ENCODE measurements at regions not wholly inside any gene's neighbourhood (a gene's known extent, or its start where the extent isn't known, plus 50 kb on each side); places are given as distances from the start of the nearest gene placed in this dataset.

DNA sequence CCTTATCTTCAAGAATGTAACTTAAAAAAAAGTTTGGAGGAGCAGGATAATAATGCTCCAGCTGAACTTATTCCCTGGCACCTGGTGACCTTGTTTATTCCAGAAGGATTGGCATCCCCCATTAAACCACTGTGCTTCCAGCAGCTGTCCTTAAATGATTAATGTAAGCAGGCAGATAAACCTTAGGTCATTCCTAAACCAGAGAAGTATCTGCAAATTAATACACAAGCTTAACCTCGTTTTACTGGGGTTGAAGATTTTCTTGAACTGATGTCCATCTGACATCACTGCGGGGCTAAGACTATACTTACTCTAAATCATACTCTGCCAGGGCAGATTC is 116.1 kb upstream of the PALS2 start:
- DNase-seq (no peak), ATAC-seq (replicated peaks) (no peak)
- no peaks in the 10 kb centered on the region for H3K9me3 Mint-ChIP-seq
- no peak overlapping the region for H3K27ac Mint-ChIP-seq
- peaks cover 8 to 13% of the 10 kb centered on the region in 2 donors for H3K27me3 Mint-ChIP-seq
- H3K4me1 Mint-ChIP-seq = peaks cover 5 to 8% of the 10 kb centered on the region in 2 donors
- H3K4me3 Mint-ChIP-seq = no peak overlapping the region
- no peaks in the 10 kb centered on the region for H3K36me3 Mint-ChIP-seq

DNA sequence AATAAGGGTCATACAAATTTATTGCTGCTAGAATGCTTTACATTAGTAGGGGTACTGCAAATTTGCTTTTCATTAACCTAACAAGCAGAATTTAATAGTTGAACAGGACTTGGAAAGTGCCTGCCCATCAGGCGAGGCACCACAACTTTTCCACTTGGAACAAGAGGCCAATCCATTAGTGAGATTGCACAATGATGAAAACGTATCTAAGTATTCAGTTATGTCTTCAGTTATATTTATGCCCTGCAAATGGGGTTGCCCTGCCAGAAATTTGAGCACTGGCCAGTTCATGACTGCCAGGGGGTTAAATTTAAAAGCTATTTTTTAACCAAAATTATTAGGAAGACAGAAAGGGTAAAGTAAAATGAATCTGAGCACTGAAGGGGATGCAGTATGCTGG is 111.1 kb upstream of the PALS2 start:
- Mint-ChIP-seq H3K27ac (no peak overlapping the region), H3K36me3 (no peaks in the 10 kb centered on the region), H3K9me3 (no peaks in the 10 kb centered on the region), H3K4me3 (no peak overlapping the region), H3K27me3 (peaks cover 0 to 6% of the 10 kb centered on the region in 2 donors), H3K4me1 (no peaks in the 10 kb centered on the region)
- no peak for DNase-seq
- ATAC-seq (replicated peaks) = no peak

DNA sequence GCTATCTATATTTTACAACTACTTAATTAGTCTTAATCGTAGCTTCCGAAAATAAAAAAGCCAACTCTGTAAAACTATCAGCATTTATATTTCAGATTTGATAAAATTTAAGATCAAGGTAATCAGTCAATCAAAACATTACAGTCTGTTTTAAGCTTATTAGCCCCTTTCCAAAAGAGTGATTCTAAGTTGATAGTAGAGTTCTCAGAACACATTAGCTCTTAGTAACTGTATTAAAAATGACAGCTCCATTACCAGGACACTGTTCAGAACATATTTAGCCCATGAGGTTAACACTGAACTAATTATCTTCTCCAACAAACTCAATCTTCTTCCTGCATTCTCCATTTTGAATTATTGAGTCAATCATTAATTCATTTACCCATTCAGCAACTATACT is 110.3 kb upstream of the PALS2 start:
- ATAC-seq (replicated peaks) (no peak), DNase-seq (no peak)
- H3K27ac Mint-ChIP-seq = no peak overlapping the region
- H3K27me3 Mint-ChIP-seq = no peaks in the 10 kb centered on the region
- no peaks in the 10 kb centered on the region for H3K9me3 Mint-ChIP-seq
- H3K4me3 Mint-ChIP-seq = no peak overlapping the region
- H3K4me1 Mint-ChIP-seq = no peaks in the 10 kb centered on the region
- no peaks in the 10 kb centered on the region for H3K36me3 Mint-ChIP-seq

DNA sequence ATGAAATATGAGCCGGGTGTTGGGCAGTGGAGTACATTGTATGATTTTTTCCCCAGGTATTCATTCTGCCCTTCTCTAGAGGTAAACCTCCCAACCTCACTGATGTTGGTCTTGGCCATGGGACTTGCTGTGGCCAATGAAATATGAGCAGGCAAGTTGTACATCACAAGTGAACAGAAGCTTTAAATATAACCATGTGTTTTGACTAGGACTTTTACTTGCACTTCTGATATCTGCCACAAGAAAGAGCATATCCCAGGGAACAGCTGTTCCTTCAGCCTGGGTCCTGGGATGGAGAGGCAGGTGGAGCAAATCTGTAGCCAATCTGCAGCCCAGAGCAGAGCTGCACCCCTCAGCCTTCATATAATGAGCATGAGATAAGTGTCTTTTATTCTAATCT is 109.8 kb upstream of the PALS2 start:
- no peak for ATAC-seq (replicated peaks)

DNA sequence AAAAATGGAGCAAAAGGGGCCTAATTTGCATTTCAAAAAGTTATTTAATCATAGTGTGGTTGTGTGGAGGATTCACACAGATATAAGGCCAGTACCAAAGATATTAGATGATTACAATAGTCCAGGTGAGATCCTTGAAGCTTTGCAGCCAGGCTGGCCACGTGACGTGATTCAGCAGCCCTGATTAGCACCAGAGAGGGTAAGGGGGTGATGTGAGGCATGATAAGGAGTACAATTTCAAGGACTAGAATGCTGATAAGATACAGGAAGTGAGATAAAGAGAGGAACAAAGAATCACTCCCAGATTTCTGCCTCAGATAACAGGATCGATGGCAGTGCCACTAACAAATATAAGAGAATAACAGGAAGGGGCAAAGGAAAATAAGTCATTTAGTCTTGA is 108.4 kb upstream of the PALS2 start:
- ATAC-seq (replicated peaks) (no peak), DNase-seq (no peak)
- no peaks in the 10 kb centered on the region for H3K27me3 Mint-ChIP-seq
- no peaks in the 10 kb centered on the region for H3K4me1 Mint-ChIP-seq
- no peaks in the 10 kb centered on the region for H3K36me3 Mint-ChIP-seq
- no peak overlapping the region for H3K27ac Mint-ChIP-seq
- H3K9me3 Mint-ChIP-seq = no peaks in the 10 kb centered on the region
- H3K4me3 Mint-ChIP-seq = no peak overlapping the region

More for the DNA sequence above, 109.8 kb upstream of the PALS2 start:
- H3K27ac Mint-ChIP-seq = no peak overlapping the region
- H3K36me3 Mint-ChIP-seq = no peaks in the 10 kb centered on the region
- no peaks in the 10 kb centered on the region for H3K4me1 Mint-ChIP-seq
- no peaks in the 10 kb centered on the region for H3K9me3 Mint-ChIP-seq
- H3K27me3 Mint-ChIP-seq = no peaks in the 10 kb centered on the region
- no peak for DNase-seq
- H3K4me3 Mint-ChIP-seq = no peak overlapping the region

DNA sequence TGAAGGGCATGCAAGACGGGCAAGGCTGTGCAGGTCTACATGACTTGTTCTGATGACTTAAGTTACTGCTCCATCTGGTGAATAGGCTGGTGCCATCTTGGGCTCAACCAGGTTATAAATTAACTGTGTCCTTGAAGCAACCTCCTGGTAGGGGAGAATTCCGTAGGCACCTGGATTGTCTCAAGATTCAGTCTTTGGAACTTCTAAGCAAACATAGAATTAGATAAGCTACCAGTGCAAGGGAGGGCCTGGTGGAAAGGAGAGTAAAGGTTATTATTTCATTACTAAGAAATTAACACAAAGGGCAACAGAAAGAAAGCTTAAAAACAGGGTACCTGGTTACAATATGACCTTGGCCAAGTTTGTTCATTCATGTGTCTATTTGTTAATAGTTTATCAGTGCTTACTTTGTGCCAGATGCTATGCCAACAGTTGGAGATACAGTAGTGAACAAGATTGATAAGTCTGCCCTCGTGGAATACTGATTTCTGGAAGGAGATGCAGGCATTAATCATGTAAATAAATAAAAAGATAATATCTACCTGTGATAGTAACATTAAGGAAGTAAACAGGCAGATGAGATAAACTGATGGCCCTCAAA is 107.0 kb upstream of the PALS2 start:
- ATAC-seq (replicated peaks) (no peak), DNase-seq (no peak)
- no peak overlapping the region for H3K27ac Mint-ChIP-seq
- H3K4me1 Mint-ChIP-seq = no peaks in the 10 kb centered on the region
- H3K27me3 Mint-ChIP-seq = no peaks in the 10 kb centered on the region
- H3K9me3 Mint-ChIP-seq = no peaks in the 10 kb centered on the region
- H3K36me3 Mint-ChIP-seq = no peaks in the 10 kb centered on the region
- H3K4me3 Mint-ChIP-seq = no peak overlapping the region

DNA sequence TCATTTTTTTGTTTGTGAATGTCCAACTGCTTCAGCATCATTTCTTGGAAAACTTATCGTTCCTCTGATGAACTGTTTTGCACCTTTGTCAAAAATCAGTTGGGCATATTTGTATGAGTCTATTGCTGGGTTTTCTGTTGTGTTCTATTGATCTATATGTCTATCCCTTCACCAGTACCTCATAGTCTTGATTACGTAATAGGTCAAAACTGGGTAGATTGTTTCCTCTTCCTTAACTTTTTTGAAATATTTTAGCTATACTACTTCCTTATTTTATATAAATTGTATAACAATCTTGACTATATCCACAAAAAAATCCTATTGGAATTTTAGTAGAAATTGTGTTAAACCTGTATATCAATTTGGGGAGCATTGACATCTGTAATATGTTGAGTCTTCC is 104.1 kb upstream of the PALS2 start:
- H3K4me1 Mint-ChIP-seq = no peaks in the 10 kb centered on the region
- H3K9me3 Mint-ChIP-seq = no peaks in the 10 kb centered on the region
- DNase-seq (no peak), ATAC-seq (replicated peaks) (no peak)
- no peak overlapping the region for H3K4me3 Mint-ChIP-seq
- no peaks in the 10 kb centered on the region for H3K27me3 Mint-ChIP-seq
- H3K27ac Mint-ChIP-seq = no peak overlapping the region
- no peaks in the 10 kb centered on the region for H3K36me3 Mint-ChIP-seq

DNA sequence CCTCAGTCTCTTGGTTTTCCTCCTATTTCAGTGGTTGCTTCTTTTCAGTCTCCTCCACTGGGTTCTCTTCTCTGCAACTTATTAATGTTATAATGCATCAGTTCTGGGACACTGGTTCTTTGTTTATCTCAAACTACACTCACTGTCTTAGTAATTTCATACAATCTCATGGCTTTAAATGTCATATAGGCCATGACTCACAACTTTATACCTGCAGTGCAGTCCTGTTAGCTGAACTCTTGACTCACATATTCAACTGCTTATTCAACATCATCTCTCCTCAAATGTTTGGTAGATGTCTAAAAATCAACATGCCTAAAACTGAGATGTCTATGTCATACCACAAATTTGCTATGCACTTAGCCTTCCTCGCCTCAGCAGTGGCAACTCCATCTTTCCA is 101.2 kb upstream of the PALS2 start:
- no peaks in the 10 kb centered on the region for H3K4me1 Mint-ChIP-seq
- ATAC-seq (replicated peaks) (no peak), DNase-seq (no peak)
- H3K4me3 Mint-ChIP-seq = no peak overlapping the region
- H3K27ac Mint-ChIP-seq = no peak overlapping the region
- no peaks in the 10 kb centered on the region for H3K9me3 Mint-ChIP-seq
- no peaks in the 10 kb centered on the region for H3K36me3 Mint-ChIP-seq
- H3K27me3 Mint-ChIP-seq = no peaks in the 10 kb centered on the region

DNA sequence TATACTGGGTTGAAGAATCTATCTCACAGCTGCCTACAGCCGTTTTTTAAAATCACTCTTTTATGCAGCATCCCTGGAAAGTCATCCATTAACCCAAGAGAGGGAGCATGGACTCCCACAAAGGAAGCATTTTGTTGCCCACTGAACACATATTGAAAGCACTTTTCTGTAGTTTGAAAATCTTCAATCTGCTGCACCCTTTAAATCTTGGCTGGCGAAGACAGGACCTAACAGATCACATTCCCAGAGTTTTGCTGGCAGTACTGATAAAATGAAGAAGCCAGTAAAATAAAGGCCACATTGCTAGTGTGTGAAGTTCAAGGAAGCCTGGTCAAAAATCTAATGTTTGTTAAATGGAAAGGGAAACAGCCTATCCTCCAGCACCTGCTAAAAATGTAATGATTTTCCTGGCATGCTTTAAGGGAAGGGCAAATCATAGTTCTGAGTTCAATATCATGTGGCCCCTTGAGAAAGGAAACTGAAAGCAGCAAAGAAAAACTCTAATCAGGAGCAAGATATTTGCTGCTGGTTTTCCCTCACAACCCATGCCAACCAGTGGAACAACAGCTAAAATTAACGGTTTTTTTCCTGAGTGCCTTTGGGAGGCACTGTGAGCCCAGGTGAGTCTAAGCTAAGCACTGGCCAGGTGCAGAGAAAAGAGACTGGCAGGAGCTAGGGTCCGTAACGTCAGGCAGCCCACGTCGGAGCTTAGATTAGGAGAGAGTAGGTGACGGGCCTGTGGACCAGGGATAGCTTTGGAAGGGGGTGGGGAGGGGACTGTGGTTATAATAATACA is 97.9 kb upstream of the PALS2 start:
- no peak overlapping the region for H3K27ac Mint-ChIP-seq
- no peaks in the 10 kb centered on the region for H3K36me3 Mint-ChIP-seq
- H3K27me3 Mint-ChIP-seq = peaks cover 7 to 10% of the 10 kb centered on the region in 2 donors
- H3K9me3 Mint-ChIP-seq = no peaks in the 10 kb centered on the region
- no peaks in the 10 kb centered on the region for H3K4me1 Mint-ChIP-seq
- ATAC-seq (replicated peaks) (no peak), DNase-seq (no peak)
- no peak overlapping the region for H3K4me3 Mint-ChIP-seq

DNA sequence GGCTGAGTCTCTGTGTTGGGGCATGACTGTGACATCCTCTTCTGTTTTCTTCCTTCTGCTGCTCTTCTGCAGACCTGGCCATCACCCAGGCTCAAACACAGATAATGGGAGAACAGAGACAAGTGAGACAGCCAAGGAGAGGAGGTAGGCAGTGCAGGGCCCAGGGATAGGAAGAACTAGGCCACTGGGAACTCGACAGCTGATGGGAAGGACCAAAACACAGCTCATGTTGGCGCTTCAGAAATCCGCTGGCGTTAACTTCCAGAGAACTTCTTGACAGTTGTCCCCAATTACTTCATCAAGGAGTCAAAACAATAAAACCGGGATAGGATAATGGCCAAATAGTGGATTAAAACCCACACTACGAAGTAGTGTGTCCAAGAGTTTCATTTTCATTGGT is 97.0 kb upstream of the PALS2 start:
- H3K36me3 Mint-ChIP-seq = no peaks in the 10 kb centered on the region
- H3K9me3 Mint-ChIP-seq = no peaks in the 10 kb centered on the region
- H3K4me3 Mint-ChIP-seq = no peak overlapping the region
- no peaks in the 10 kb centered on the region for H3K4me1 Mint-ChIP-seq
- H3K27ac Mint-ChIP-seq = no peak overlapping the region
- ATAC-seq (replicated peaks) (no peak), DNase-seq (no peak)
- H3K27me3 Mint-ChIP-seq = peaks cover 13 to 14% of the 10 kb centered on the region in 2 donors

DNA sequence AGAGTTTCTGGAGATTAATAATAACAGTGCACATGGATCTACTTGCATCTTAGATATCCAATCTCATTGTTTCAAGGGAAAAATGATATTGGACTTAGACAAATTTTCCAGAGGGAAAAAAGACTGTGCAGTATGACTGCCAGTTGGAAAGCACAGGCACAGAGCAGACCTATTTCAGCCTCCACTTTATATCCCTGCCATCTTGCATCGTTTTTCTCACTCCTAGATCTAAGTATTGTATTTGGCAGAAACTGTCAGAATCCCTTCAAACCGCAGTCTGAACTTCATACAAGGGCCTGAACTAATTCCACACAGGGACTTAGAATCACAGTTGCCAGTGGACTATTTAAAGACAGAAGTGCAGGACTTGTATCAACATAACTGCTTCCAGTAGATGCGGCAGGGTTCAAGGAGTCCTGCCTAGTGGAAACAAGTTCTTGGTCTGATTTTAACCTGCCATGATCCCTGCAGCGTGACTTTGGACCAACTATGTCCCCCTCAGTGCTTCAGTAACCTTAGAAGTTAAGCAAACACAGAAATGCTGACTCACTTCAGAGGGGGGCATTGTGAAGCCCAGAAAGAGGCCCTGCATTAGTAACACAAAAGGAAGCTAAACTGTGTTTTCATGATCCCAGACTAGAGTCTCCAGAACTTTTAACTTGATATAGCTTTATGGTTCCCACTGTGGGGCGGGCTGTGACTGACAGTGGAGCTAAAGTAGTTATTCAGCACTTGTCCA is 95.7 kb upstream of the PALS2 start:
- Mint-ChIP-seq H3K27ac (no peak overlapping the region), H3K27me3 (peaks cover 14 to 15% of the 10 kb centered on the region in 2 donors), H3K4me3 (no peak overlapping the region), H3K36me3 (no peaks in the 10 kb centered on the region), H3K4me1 (no peaks in the 10 kb centered on the region), H3K9me3 (no peaks in the 10 kb centered on the region)
- DNase-seq (no peak), ATAC-seq (replicated peaks) (no peak)

DNA sequence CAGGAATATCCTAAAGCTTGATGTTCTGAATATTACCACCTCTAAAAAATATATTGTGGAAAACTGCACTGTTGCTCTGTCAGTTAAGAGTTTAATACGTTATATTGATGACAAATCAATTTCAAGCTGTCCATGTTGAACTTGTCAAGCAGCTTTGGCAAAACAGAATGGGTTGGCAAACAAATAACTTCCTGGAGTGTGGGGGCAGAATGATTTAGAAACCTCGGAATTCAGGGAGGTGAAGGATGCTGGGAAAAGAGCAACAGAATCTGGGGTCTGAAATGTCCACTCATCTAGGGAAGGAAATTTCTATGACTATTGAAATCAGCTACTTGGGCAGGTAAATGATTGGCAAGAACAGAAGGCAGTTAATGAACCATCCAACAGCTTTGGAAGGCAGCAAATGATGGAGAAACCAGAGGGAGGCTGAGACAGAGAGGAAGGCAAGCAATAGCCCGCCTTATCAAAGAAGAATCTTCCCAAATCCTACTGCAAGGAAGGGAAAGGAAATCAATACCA is 95.1 kb upstream of the PALS2 start:
- Mint-ChIP-seq H3K4me1 (no peaks in the 10 kb centered on the region), H3K4me3 (no peak overlapping the region), H3K9me3 (no peaks in the 10 kb centered on the region), H3K27ac (no peak overlapping the region), H3K36me3 (no peaks in the 10 kb centered on the region), H3K27me3 (peaks cover 14 to 15% of the 10 kb centered on the region in 2 donors)
- DNase-seq (no peak), ATAC-seq (replicated peaks) (no peak)

DNA sequence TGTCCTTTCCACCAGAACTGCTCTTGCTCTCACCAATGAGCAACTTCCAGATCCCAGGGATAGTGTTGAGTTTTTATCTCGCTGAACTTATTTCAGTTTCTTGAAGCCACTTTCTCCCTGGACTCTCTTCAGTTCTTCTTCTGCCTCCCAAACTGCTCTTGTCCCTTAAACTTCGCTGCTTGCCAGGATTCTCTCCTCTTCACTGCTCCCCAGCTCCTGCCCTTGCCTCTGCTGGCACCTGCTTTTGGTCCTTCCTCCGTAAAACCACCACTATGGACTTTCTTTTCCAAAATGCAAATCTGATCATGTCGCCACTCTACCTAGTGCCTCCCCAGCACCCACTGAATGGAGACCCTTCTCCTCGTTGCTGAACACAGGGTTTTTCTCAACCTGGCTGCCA is 92.8 kb upstream of the PALS2 start:
- Mint-ChIP-seq H3K27ac (no peak overlapping the region), H3K4me1 (no peaks in the 10 kb centered on the region), H3K9me3 (no peaks in the 10 kb centered on the region), H3K36me3 (no peaks in the 10 kb centered on the region), H3K4me3 (no peak overlapping the region), H3K27me3 (peaks cover 23 to 24% of the 10 kb centered on the region in 2 donors)
- ATAC-seq (replicated peaks) (no peak), DNase-seq (no peak)

DNA sequence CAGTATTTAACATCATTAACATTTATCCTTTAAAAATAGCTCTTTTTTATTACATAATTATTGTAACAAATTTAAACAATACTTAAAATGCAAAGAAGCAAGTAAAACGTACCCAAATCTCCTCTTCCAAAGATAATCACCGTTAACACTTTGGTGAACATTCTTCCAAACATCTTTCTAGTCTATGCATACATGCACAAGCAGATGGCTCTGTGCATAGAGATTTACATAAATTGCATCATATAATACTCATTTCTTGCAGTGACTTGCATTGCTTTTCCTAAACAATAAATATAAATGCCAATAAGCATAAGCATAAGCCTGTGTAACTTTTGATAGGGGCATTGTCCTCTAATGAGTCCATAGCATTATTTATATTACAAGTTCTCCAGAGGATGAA is 89.4 kb upstream of the PALS2 start:
- DNase-seq (no peak), ATAC-seq (replicated peaks) (no peak)
- no peaks in the 10 kb centered on the region for H3K36me3 Mint-ChIP-seq
- no peaks in the 10 kb centered on the region for H3K9me3 Mint-ChIP-seq
- no peak overlapping the region for H3K4me3 Mint-ChIP-seq
- H3K27ac Mint-ChIP-seq = no peak overlapping the region
- no peaks in the 10 kb centered on the region for H3K4me1 Mint-ChIP-seq
- H3K27me3 Mint-ChIP-seq = peaks cover 28% of the 10 kb centered on the region in 2 donors

DNA sequence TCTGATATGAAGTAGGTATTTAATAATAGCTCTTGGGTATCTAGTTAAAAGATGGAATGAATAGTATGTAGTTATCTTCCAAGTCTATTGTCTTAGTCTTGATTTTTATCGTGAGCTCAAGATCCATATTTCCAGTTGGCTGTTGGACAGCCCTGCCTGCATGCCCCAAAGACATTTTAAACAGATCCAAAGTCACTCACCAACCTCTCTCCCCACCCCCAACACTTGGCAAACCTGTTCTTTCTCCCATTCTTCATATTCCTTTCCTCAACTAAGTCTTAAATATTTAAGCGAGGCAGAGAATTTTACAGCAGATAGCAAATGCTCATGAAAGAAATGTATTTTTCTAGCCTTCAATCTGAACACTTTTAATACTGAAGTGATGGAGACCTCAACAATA is 80.7 kb upstream of the PALS2 start:
- Mint-ChIP-seq H3K36me3 (no peaks in the 10 kb centered on the region), H3K4me3 (no peak overlapping the region), H3K27me3 (peaks cover 8 to 26% of the 10 kb centered on the region in 2 donors), H3K9me3 (peaks cover 3 to 4% of the 10 kb centered on the region in 2 donors), H3K27ac (no peak overlapping the region), H3K4me1 (no peaks in the 10 kb centered on the region)
- DNase-seq (no peak), ATAC-seq (replicated peaks) (no peak)

Measured in stimulated activated naive B cell treated with anti-CD40 and anti-IgM and Interleukin-4, amounts not matched to agents 10 μg/mL and 1 μg/mL and 100 μg/mL, for 72 hours (primary cell).